GM21717 (cell line): ENCODE measurements at regions not wholly inside any gene's neighbourhood (a gene's known extent, or its start where the extent isn't known, plus 50 kb on each side); places are given as distances from the start of the nearest gene placed in this dataset.
"Not testable (repeated sequence)": the region's sequence is repeated elsewhere in the genome, so short reads cannot be mapped to it uniquely, and the experiment has no call there.

Experiments used
- ATAC-seq: cut with Tn5 transposase; IDR thresholded peaks from one replicate; pipeline ENCODE4 v1.9.1; 2021; ENCODE audit warnings: mild to moderate bottlenecking, moderate library complexity; ENCODE audit not compliant: unreplicated experiment

- not testable (repeated sequence) for ATAC-seq
These were observed 51.6 kb upstream of the MAP4K4 start for GRCh38 chr2:101645886-101646285.

- ATAC-seq, result no peak
These were observed 52.6 kb upstream of the MAP4K4 start for GRCh38 chr2:101644842-101645383.

- ATAC-seq, result no peak
These were observed 54.4 kb upstream of the MAP4K4 start for GRCh38 chr2:101643004-101643524.

- ATAC-seq, result no peak
These were observed 58.5 kb upstream of the MAP4K4 start for GRCh38 chr2:101638817-101639605.

- no peak for ATAC-seq
These were observed 59.3 kb upstream of the MAP4K4 start for GRCh38 chr2:101638181-101638711.

GRCh38 chr2:101630224-101630949 is 67.1 kb upstream of the MAP4K4 start:
- ATAC-seq, result no peak

- no peak for ATAC-seq
These were observed 69.5 kb upstream of the MAP4K4 start for GRCh38 chr2:101628030-101628392.

- no peak for ATAC-seq
These were observed 70.0 kb upstream of the MAP4K4 start for GRCh38 chr2:101627285-101628029.

- not testable (repeated sequence) for ATAC-seq
These were observed 71.7 kb upstream of the MAP4K4 start for GRCh38 chr2:101625814-101626213.

GRCh38 chr2:101625387-101625786 is 72.1 kb upstream of the MAP4K4 start:
- ATAC-seq, result no peak

GRCh38 chr2:101624706-101625332 is 72.7 kb upstream of the MAP4K4 start:
- no peak for ATAC-seq

- ATAC-seq, result peak; percentile 78
These were observed 74.4 kb upstream of the MAP4K4 start for GRCh38 chr2:101623031-101623521.

- ATAC-seq, result peak; percentile 83
These were observed 75.1 kb upstream of the MAP4K4 start for GRCh38 chr2:101622210-101623030.

- ATAC-seq, result no peak
These were observed 78.3 kb upstream of the MAP4K4 start for GRCh38 chr2:101619191-101619591.

- no peak for ATAC-seq
These were observed 79.7 kb upstream of the MAP4K4 start for GRCh38 chr2:101617796-101618195.

- no peak for ATAC-seq
These were observed 80.3 kb upstream of the MAP4K4 start for GRCh38 chr2:101617188-101617587.

- ATAC-seq, result no peak
These were observed 83.3 kb upstream of the MAP4K4 start for GRCh38 chr2:101614127-101614759.

GRCh38 chr2:101613056-101613704 is 84.3 kb upstream of the MAP4K4 start:
- no peak for ATAC-seq
